Erythroblast (primary cell): ENCODE measurements at regions not wholly inside any gene's neighbourhood (a gene's known extent, or its start where the extent isn't known, plus 50 kb on each side); places are given as distances from the start of the nearest gene placed in this dataset.

Source experiments
- GATA1 ChIP-seq: IDR thresholded peaks from 2 replicates; pipeline ENCODE4 v1.6.1; 2011; ENCODE audit warnings: low read depth, mild to moderate bottlenecking, control low read depth, low read length, moderate library complexity
- POLR2A ChIP-seq: IDR thresholded peaks from 2 replicates; pipeline ENCODE4 v1.6.1; 2011; ENCODE audit warnings: mild to moderate bottlenecking, low read length

DNA sequence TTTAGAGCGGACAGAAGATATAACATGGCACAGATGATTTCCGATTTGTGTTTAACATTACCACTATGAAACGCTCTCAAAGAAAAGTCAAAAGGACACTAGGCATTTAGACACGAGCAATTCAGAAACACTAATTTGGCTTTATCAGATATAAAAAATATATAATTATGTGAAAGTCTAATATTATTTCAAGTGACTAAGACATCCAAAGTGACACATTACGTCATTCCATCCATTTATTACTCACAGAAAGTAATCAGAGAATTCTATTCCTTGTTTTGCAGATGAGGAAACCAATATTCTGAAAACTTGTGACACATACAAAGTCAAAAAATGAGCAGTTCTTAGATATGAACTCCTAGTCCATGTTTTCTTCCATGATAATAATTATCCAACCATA lies 250.8 kb upstream of the USP15 start:
- TF ChIP-seq POLR2A = no peak
- TF ChIP-seq GATA1 = no peak
